ENCODE measurements at regions not wholly inside any gene's neighbourhood (a gene's known extent, or its start where the extent isn't known, plus 50 kb on each side); places are given as distances from the start of the nearest gene placed in this dataset.

DNA sequence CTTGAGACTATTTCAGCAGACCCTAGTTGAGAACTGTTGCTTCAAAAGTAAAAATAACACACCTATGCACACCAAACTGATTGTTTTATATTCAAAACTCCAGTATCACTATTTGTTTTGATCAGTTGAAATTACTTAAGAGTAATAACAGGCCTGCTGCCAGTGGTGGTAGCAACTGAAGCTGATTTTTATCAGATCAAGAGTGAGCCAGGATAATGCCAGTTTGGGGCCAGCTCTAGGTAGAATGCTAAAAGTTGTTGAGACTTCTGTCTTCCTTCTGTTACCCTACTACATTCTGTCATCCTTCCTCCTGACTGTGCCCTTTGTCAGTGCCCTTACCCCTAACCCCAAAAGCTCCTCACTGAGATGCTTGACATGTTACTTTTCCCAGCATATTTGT, 228.7 kb upstream of the SPRY1 start:
- H2AFZ ChIP-seq (ENCODE audit: insufficient read depth, low read depth, low read length, poor library complexity, severe bottlenecking): no peak overlapping the region
- no peak overlapping the region for H3K27ac Mint-ChIP-seq
- H4K20me1 ChIP-seq (ENCODE audit: insufficient read depth, low read length): no peaks in the 10 kb centered on the region
- H3K4me2 ChIP-seq (replicated peaks; ENCODE audit: extremely low read depth, low read length, poor library complexity, severe bottlenecking): no peak overlapping the region
- no peaks in the 10 kb centered on the region for H3K4me1 ChIP-seq (ENCODE audit: control insufficient read depth in 1 of 2, insufficient read depth in 2 of 2, low read length in 2 of 2)
- H3K27me3 Mint-ChIP-seq (ENCODE audit: low read depth in 3 of 3): no peaks in the 10 kb centered on the region
- no peak overlapping the region for H3K27ac ChIP-seq (ENCODE audit: low read depth in 1 of 2, low read length in 2 of 2)
- no peaks in the 10 kb centered on the region for H3K27me3 ChIP-seq (ENCODE audit: control insufficient read depth in 2 of 2, insufficient read depth in 2 of 2, low read length in 2 of 2)
- H3K4me3 Mint-ChIP-seq: no peak overlapping the region
- H3K9me3 ChIP-seq (replicated peaks in 1 of 2; ENCODE audit: control insufficient read depth in 1 of 2, insufficient read depth in 1 of 2, low read length in 2 of 2): no peaks in the 10 kb centered on the region
- DNase-seq: no peak
- no peaks in the 10 kb centered on the region for H3K36me3 Mint-ChIP-seq
- intact Hi-C loops (cut with micrococcal nuclease): no loop called here
- H3K4me3 ChIP-seq (replicated peaks in 1 of 3; ENCODE audit: low read depth in 2 of 3, low read length in 3 of 3): no peak overlapping the region
- TF ChIP-seq CTCF (IDR thresholded peaks at IDR 0.05): no peak
- H3K9ac ChIP-seq (ENCODE audit: insufficient read depth, low read length, poor library complexity, severe bottlenecking): no peak overlapping the region
- H3K36me3 ChIP-seq (replicated peaks in 1 of 2; ENCODE audit: control insufficient read depth in 1 of 2, insufficient read depth in 2 of 2, low read length in 2 of 2): no peaks in the 10 kb centered on the region
- H3K79me2 ChIP-seq (ENCODE audit: insufficient read depth, low read length): no peaks in the 10 kb centered on the region
- H3K4me1 Mint-ChIP-seq: peaks cover 7% of the 10 kb centered on the region
- H3K9me3 Mint-ChIP-seq: peaks cover 0 to 4% (median 0%) of the 10 kb centered on the region in 7 donors

DNA sequence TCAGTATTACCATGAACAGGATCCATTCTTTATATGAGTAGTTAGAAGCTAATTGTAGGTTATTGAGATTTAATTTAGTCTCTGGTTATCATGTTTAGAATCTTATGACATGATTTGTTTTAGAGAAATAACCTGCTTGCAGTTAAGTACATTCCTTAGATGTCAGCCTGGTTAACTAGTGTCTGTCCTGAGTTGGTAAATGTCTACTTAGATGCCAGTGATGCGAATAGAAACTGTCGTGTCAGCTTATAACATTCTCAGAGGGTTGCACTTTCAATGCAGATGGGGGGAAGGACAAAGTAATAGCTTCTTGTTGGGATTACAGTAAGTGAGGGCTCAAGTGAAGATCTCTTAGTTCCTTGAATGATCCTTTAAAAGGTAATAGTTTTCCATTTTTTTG, 227.8 kb upstream of the SPRY1 start:
- H3K36me3 ChIP-seq (replicated peaks in 1 of 2; ENCODE audit: control insufficient read depth in 1 of 2, insufficient read depth in 2 of 2, low read length in 2 of 2): no peaks in the 10 kb centered on the region
- H3K4me1 ChIP-seq (ENCODE audit: control insufficient read depth in 1 of 2, insufficient read depth in 2 of 2, low read length in 2 of 2): no peaks in the 10 kb centered on the region
- Mint-ChIP-seq H3K27me3 (ENCODE audit: low read depth in 3 of 3) (no peaks in the 10 kb centered on the region), H3K4me1 (peaks cover 3% of the 10 kb centered on the region), H3K36me3 (no peaks in the 10 kb centered on the region), H3K4me3 (no peak overlapping the region), H3K9me3 (peaks cover 0 to 6% (median 2%) of the 10 kb centered on the region in 7 donors), H3K27ac (no peak overlapping the region)
- H3K27me3 ChIP-seq (ENCODE audit: control insufficient read depth in 2 of 2, insufficient read depth in 2 of 2, low read length in 2 of 2): no peaks in the 10 kb centered on the region
- no peak overlapping the region for H3K9ac ChIP-seq (ENCODE audit: insufficient read depth, low read length, poor library complexity, severe bottlenecking)
- WGBS (ENCODE audit: insufficient coverage): 93% methylated on average over 2 of the region's 2 CpGs
- H4K20me1 ChIP-seq (ENCODE audit: insufficient read depth, low read length): no peaks in the 10 kb centered on the region
- no peak overlapping the region for H3K27ac ChIP-seq (ENCODE audit: low read depth in 1 of 2, low read length in 2 of 2)
- no peaks in the 10 kb centered on the region for H3K79me2 ChIP-seq (ENCODE audit: insufficient read depth, low read length)
- H2AFZ ChIP-seq (ENCODE audit: insufficient read depth, low read depth, low read length, poor library complexity, severe bottlenecking): no peak overlapping the region
- intact Hi-C loops (cut with micrococcal nuclease): no loop called here
- no peak overlapping the region for H3K4me2 ChIP-seq (replicated peaks; ENCODE audit: extremely low read depth, low read length, poor library complexity, severe bottlenecking)
- TF ChIP-seq CTCF (IDR thresholded peaks at IDR 0.05): no peak
- DNase-seq: no peak
- no peaks in the 10 kb centered on the region for H3K9me3 ChIP-seq (replicated peaks in 1 of 2; ENCODE audit: control insufficient read depth in 1 of 2, insufficient read depth in 1 of 2, low read length in 2 of 2)
- no peak overlapping the region for H3K4me3 ChIP-seq (replicated peaks in 1 of 3; ENCODE audit: low read depth in 2 of 3, low read length in 3 of 3)
